ENCODE measurements at regions not wholly inside any gene's neighbourhood (a gene's known extent, or its start where the extent isn't known, plus 50 kb on each side); places are given as distances from the start of the nearest gene placed in this dataset.
A peak's percentile ranks its signal among the peaks of the same experiment; 100 is the strongest.
"Not testable (repeated sequence)": the region's sequence is repeated elsewhere in the genome, so short reads cannot be mapped to it uniquely, and the experiment has no call there.

DNA sequence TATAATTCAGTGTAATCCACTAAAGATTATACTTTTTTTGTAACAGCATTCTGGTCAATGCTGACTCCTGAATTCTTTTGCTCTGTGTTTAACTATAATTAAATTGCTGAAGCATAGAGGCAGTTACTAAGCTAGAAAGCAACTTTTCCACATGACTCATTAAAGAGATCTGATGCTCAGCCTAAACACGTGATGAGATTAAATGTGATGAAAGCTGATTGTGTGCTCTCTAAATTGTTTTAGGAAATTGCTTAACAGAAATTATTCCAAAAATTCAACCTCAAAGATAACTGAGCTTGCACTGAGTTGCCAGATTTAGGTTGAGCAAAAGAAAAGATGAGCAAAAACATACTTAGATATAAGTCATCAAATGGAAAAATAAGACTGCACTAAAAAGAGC is 1033.6 kb downstream of the FAM181B start:
- FAIRE-seq, result no peak

GRCh38 chr11:81687057-81687456 is 1046.6 kb downstream of the FAM181B start:
- FAIRE-seq, result no peak

DNA sequence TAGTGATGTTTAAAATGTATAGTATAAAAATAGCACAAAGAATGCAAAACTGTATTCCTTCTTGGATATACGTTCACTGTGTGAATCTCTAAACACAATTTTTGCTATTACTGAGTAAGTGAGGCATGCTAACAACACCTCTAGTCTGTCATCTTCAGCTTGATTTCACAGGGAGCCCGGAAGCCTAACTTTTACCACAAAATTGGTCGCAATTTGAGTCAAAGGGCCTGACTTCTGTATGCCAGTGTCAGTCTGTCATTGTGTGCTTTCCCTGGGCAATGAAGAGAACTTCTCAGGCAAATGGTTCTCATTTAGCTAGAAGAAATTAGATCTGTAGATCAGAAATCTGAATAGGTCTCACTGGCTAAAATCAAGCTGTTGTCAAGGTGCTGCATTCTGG is 1059.5 kb downstream of the FAM181B start:
- no peak for FAIRE-seq

- no peak for FAIRE-seq
These were observed 1060.7 kb downstream of the FAM181B start for GRCh38 chr11:81673001-81673400.

GRCh38 chr11:81669935-81670543 is 1063.6 kb downstream of the FAM181B start:
- FAIRE-seq, result no peak

GRCh38 chr11:81658722-81659121 is 1074.9 kb downstream of the FAM181B start:
- no peak for FAIRE-seq

DNA sequence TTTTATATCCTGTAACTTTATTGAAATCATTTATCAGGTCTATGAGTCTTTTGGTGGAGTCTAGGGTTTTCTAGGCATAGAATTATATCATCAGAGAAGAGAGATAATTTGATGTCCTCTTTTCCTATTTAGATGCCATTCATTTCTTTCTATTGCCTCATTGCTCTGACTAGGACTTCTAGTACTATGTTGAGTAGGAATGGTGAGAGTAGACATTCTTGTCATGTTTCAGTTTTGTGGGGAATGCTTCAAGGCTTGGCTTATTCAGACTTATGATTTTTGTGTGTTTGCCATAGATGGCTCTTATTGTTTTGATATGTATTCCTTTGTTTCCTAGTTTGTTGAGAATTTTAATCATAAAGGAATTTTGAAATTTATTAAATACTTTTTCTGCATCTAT is 1078.3 kb downstream of the FAM181B start:
- FAIRE-seq, result no peak

GRCh38 chr11:81647374-81647773 is 1086.3 kb downstream of the FAM181B start:
- no peak for FAIRE-seq

DNA sequence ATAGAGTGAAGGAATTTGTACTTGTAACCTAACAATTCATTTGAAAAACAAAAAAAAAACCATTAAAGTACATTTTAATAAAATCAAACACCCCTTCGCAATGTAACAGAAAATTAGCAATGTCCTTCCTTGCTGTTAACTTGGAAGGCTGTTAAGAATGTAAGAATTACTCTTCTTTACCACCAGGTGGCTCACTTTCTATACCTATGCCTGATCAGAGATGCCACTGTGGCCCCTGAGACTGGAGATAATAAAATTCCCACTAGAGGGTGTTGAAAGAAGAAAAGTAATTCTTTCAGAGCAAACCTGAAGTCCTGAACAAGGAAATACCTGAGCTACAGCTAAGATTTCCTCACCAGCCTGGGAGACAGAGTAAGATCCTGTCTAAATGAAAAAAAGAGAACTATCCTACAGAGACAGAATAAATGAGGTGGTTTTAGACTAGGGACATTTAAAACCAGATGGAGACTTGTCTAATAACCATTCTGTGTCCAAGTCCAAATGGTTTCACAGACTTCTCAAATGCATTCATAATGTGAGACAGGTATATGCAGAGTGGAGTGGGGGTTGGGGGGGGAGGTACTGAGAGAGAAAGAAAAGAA is 1089.3 kb downstream of the FAM181B start:
- peak; percentile 26 for FAIRE-seq

DNA sequence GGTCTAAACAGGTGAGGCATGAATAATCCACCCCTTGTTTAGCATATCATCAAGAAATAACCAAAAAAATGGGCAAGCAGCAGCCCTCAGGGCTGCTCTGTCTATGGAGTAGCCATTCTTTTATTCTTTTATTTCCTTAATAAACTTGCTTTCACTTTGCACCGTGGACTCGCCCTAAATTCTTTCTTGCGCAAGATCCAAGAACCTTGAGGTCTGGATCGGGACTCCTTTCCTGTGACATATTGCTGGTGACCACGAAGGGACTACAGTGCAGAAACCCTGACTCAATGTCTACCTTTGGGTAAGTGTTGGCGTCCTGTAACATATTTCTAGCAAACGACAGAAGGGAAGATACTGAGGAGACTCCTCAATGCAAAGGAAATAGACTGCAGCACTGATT is 1099.2 kb downstream of the FAM181B start:
- FAIRE-seq, result no peak

- no peak for FAIRE-seq
These were observed 1131.2 kb downstream of the FAM181B start for GRCh38 chr11:81602508-81602907.

DNA sequence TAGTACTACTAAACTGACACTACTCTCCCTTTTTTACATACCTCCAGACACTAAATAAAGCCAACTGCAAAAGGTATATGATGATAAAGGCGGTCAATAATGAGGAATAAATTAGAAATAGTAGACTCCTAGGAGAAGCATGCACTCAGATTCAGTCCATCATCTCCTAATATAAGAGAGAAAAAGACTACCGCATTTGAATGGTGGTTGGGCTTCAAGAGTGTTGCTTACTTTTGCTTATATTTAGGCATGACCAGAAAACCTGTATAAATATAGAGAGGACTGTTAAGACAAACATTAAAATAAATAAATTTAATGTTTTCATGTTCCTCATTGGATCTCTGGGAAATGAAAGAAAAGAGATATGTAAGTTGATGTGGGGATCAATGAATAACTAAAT is 1137.0 kb downstream of the FAM181B start:
- FAIRE-seq, result peak; percentile 8

GRCh38 chr11:81585390-81585933 is 1148.2 kb downstream of the FAM181B start:
- no peak for FAIRE-seq

DNA sequence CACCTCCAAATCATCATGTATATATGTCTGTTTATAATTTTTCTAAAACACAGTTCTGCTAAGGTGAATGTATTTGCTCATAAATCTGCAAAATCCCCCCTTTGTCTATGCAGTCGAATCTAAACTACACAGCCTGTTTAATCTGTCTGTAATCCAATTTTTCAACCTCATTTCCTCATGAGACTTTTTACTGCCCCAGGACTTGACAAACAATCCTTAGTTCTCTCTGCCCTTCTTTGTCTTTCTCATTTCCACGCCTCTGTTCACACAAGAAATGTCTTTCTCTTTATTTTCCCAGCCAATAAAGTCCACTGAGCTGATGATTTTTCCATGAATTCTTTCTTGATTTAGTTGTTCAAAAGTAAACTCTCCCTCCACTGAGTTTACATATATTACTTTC is 1154.3 kb downstream of the FAM181B start:
- no peak for FAIRE-seq

DNA sequence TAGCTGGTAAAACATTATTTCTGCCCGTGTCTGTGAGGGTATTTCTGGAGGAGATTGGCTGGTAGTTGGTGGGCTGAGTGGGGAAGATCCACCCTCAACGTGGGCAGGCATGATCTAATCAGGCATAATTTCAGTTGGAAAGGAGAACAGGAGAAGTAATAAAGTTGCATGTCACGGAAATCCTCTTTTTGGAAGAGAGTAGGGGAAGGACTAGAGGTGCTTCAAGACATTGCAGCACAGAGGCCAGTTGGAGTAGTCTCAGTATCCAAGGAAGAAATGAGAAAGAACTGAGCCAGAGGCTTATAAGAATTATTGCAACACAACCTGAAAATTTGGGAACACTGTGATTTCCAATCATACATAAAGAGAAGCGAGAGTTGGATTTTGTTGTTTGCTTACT is 1155.1 kb downstream of the FAM181B start:
- FAIRE-seq, result no peak

GRCh38 chr11:81574301-81574700 is 1159.4 kb downstream of the FAM181B start:
- no peak for FAIRE-seq

DNA sequence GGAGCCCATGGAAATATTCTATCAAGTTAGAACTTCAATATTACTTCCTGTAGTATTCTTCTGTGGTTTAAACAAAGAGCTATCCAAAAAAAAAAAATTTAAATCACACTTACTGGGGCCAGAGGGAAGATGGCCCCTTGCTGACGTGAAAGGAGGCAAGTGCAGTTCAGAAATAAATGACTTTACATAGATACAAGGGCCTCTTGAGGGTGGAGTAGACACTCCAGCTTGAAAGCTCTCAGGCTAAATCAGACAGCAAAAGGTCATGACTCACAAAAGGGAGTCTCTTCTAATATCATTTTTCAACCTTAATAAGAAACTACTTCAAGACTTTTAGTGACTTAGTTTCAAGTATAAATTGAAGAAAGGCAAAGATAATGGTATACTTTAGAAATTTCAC is 1160.3 kb downstream of the FAM181B start:
- no peak for FAIRE-seq

GRCh38 chr11:81570669-81571068 is 1163.0 kb downstream of the FAM181B start:
- FAIRE-seq, result no peak

DNA sequence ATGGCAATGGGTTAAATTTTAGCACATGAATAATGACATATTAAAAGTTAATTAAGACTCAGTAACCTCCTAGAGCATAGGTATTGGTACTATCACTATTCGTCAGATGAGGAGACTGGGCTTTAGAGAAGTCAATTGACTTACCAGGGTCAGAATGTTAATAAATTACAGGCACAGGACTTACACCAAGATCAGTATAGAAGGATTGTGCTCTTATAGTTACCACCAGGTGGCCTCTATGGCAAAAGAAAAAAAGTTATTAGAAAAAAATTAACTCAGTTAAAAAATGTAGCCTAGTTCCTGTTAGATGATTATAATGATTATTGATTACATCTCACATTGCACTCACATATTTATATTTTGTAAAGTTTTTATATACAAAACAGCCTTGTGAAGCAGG is 1163.7 kb downstream of the FAM181B start:
- FAIRE-seq, result no peak

- no peak for FAIRE-seq
These were observed 1164.7 kb downstream of the FAM181B start for GRCh38 chr11:81568918-81569317.

GRCh38 chr11:81548123-81548522 is 1185.5 kb downstream of the FAM181B start:
- FAIRE-seq, result no peak

DNA sequence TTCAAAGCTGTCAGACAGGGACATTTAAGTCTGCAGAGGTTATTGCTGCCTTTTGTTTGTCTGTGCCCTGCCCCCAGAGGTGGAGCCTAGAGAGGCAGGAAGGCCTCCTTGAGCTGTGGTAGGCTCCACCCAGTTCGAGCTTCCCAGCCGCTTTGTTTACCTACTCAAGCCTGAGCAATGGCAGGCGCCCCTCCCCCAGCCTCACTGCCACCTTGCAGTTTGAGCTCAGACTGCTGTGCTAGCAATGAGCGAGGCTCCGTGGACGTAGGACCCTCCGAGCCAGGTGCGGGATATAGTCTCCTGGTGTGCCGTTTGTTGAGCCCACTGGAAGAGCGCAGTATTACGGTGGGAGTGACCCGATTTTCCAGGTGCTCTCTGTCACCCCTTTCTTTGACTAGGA is 1193.9 kb downstream of the FAM181B start:
- not testable (repeated sequence) for FAIRE-seq

GRCh38 chr11:81515566-81515965 is 1218.1 kb downstream of the FAM181B start:
- no peak for FAIRE-seq

DNA sequence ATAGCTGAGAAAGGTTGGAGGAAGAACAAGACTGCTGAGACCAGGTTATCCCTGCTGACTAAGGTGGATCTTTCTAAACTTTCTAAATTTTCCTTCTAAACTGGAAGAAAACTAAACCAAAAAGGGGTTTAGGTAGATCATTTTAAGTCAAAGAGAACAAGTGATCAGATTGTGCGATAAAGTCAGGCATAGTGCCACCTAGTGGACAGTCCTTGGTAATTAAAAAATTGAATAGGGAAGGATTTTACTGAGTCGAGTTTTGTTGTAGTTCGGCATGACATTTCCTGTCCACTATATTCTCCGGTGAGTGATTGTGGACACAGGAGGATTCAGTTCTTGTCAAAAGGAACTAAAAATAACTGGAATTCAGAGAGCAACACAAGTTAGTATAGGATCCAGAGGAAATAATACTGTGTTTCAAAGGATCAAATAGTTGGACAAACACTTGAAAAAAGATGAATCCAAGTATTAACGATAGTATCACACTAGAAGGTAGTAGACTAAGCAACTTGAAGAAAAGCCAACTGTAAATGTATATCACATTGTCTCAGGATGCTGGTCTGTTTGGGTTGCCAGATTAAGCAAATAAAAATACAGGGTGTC is 1236.4 kb downstream of the FAM181B start:
- no peak for FAIRE-seq
